Endothelial cell of umbilical vein (primary cell): ENCODE measurements at regions not wholly inside any gene's neighbourhood (a gene's known extent, or its start where the extent isn't known, plus 50 kb on each side); places are given as distances from the start of the nearest gene placed in this dataset.

Experiments
- BruUV-seq: library from RNA; stranded (reverse); fragments of 400-500 nt; replicated peaks from 2 replicates; lab custom pipeline; 2021; lab: Mats Ljungman, UMichigan
- CTCF ChIA-PET: fragments of 300-600, 350-600 bp; sonication (Branson Sonifier 250); formaldehyde crosslinking; loops from one replicate; lab custom pipeline; 2021; ENCODE audit warnings: antibody characterized with exemption, inconsistent platforms; lab: Charles Lee
- POLR2A ChIA-PET: fragments of 300-600, 350-600 bp; sonication (Branson Sonifier 250); formaldehyde crosslinking; loops from one replicate; lab custom pipeline; 2021; ENCODE audit warnings: antibody characterized with exemption, inconsistent platforms; lab: Charles Lee
- DNase-seq: peaks from one replicate; pipeline ENCODE4 v3.0.0-alpha.2; 2011; ENCODE audit warnings: low read depth, low spot score
- FAIRE-seq: peaks from 2 replicates; lab custom pipeline; 2011; peaks lifted over from hg19 to GRCh38; lab: Jason Lieb, UNC
- H2AFZ ChIP-seq: 2 replicates; pipeline ENCODE4 v1.6.0; 2012; ENCODE audit warnings: low read depth, low read length, control low read depth, inconsistent platforms
- H3K27ac ChIP-seq: 2 replicates; pipeline ENCODE4 v1.5.1; 2011; ENCODE audit warnings: low read depth, mild to moderate bottlenecking, control low read depth, low read length, moderate library complexity; ENCODE audit not compliant: insufficient read depth
- H3K27me3 ChIP-seq, 2 experiments: 2 replicates each; pipeline versions ENCODE4 v1.6.0 to v1.6.1; 2011; ENCODE audit warnings: low read length in 2 of 2, mixed read lengths in 1 of 2; ENCODE audit not compliant: control insufficient read depth in 2 of 2, insufficient read depth in 2 of 2
- H3K36me3 ChIP-seq, 2 experiments: 2 replicates in 1 of 2; 3 replicates in 1 of 2; pipeline ENCODE4 v1.5.1; 2011; ENCODE audit warnings: low read length in 2 of 2, mild to moderate bottlenecking in 1 of 2, moderate library complexity in 1 of 2; ENCODE audit not compliant: control insufficient read depth in 2 of 2, insufficient read depth in 2 of 2; ENCODE audit errors: extremely low read depth in 1 of 2
- H3K4me1 ChIP-seq: 3 replicates; pipeline ENCODE4 v1.5.1; 2011; ENCODE audit warnings: mild to moderate bottlenecking, low read length; ENCODE audit not compliant: control insufficient read depth, insufficient read depth; ENCODE audit errors: extremely low read depth
- H3K4me2 ChIP-seq: 2 replicates; pipeline ENCODE4 v1.6.1; 2011; ENCODE audit warnings: low read length, control low read depth, mixed read lengths; ENCODE audit not compliant: insufficient read depth
- H3K4me3 ChIP-seq, 3 experiments: fragments of 200-600 bp in 1 of 3; sonication (generic), shearing (Covaris generic) in 1 of 3; replicated peaks in 1 of 3; 2 replicates each; pipeline ENCODE4 v1.5.1; 2011 to 2016; ENCODE audit warnings: control low read depth in 3 of 3, low read length in 3 of 3, mild to moderate bottlenecking in 2 of 3, inconsistent platforms in 1 of 3, low read depth in 1 of 3, moderate library complexity in 1 of 3; ENCODE audit not compliant: insufficient read depth in 1 of 3
- H3K79me2 ChIP-seq: 2 replicates; pipeline ENCODE4 v1.6.0; 2012; ENCODE audit warnings: low read length, inconsistent platforms; ENCODE audit not compliant: control insufficient read depth, insufficient read depth
- H3K9ac ChIP-seq: replicated peaks from 2 replicates; pipeline ENCODE3; 2011; ENCODE audit warnings: low read length, control low read depth; ENCODE audit not compliant: insufficient read depth; ENCODE audit errors: extremely low read depth
- H3K9me1 ChIP-seq: replicated peaks from 3 replicates; pipeline ENCODE4 v1.6.0; 2011; ENCODE audit warnings: mild to moderate bottlenecking, low read length; ENCODE audit not compliant: control insufficient read depth, insufficient read depth; ENCODE audit errors: extremely low read depth
- H3K9me3 ChIP-seq: replicated peaks from 2 replicates; pipeline ENCODE4 v1.5.1; 2012; ENCODE audit warnings: low read length, inconsistent platforms; ENCODE audit not compliant: control insufficient read depth, insufficient read depth
- H4K20me1 ChIP-seq: replicated peaks from 2 replicates; pipeline ENCODE3; 2011; ENCODE audit warnings: mild to moderate bottlenecking, low read length; ENCODE audit not compliant: control insufficient read depth, insufficient read depth; ENCODE audit errors: extremely low read depth
- CTCF ChIP-seq, 2 donors: IDR thresholded peaks; 1 replicate in 1 of 2; 2 replicates in 1 of 2; pipeline ENCODE4 v1.5.1; 2011; ENCODE audit warnings: low read length in 2 of 2, mild to moderate bottlenecking in 2 of 2, moderate library complexity in 2 of 2, control low read depth in 1 of 2, inconsistent platforms in 1 of 2, low read depth in 1 of 2; ENCODE audit not compliant: insufficient read depth in 1 of 2; ENCODE audit errors: extremely low read depth in 1 of 2
- EZH2 ChIP-seq: IDR thresholded peaks from 2 replicates; pipeline ENCODE4 v1.6.1; 2012; ENCODE audit warnings: borderline replicate concordance, low read depth, mild to moderate bottlenecking, moderate library complexity, low read length, inconsistent platforms; ENCODE audit not compliant: severe bottlenecking
- FOS ChIP-seq: IDR thresholded peaks from 2 replicates; pipeline ENCODE4 v1.6.1; 2011; ENCODE audit warnings: mild to moderate bottlenecking, low read length, moderate library complexity, borderline replicate concordance; ENCODE audit not compliant: insufficient read depth
- GATA2 ChIP-seq: IDR thresholded peaks from 2 replicates; pipeline ENCODE4 v1.7.0; 2011; ENCODE audit warnings: low read depth, mild to moderate bottlenecking, moderate library complexity, mixed read lengths, low read length; ENCODE audit not compliant: insufficient read length, insufficient read depth
- JUN ChIP-seq: IDR thresholded peaks from 2 replicates; pipeline ENCODE4 v1.6.1; 2011; ENCODE audit warnings: borderline replicate concordance, low read depth; ENCODE audit not compliant: insufficient read length, insufficient read depth
- MAX ChIP-seq: IDR thresholded peaks from 2 replicates; pipeline ENCODE4 v1.6.1; 2011; ENCODE audit not compliant: insufficient read depth, insufficient read length
- MYC ChIP-seq: IDR thresholded peaks from one replicate; pipeline ENCODE4 v1.6.1; 2011; ENCODE audit warnings: mild to moderate bottlenecking, low read depth, low read length
- POLR2A ChIP-seq: IDR thresholded peaks from 2 replicates; pipeline ENCODE4 v1.6.1; 2012; ENCODE audit warnings: low read depth, mild to moderate bottlenecking, control low read depth, low read length
- POLR2AphosphoS5 ChIP-seq: IDR thresholded peaks from 2 replicates; pipeline ENCODE4 v1.6.1; 2012; ENCODE audit warnings: low read depth, mild to moderate bottlenecking, control low read depth, low read length, moderate library complexity; ENCODE audit not compliant: insufficient read depth
- dilution Hi-C: fragments of 300-500 bp; cut with MboI; formaldehyde crosslinking; loops from one replicate; pipeline ENCODE4 v1.15.0; 2019; ENCODE audit warnings: low sequenced_read_pairs; ENCODE audit not compliant: extremely low pct_ligation_motif_present
- intact Hi-C: fragments of 100-400 bp; cut with micrococcal nuclease; formaldehyde crosslinking; loops from one replicate; pipeline ENCODE4 v1.10.0; 2022

- no peaks in the 10 kb centered on the region for H4K20me1 ChIP-seq
- H3K4me2 ChIP-seq, result no peak overlapping the region
- BruUV-seq, result no TSS peak
- H2AFZ ChIP-seq, result no peak overlapping the region
- H3K27me3 ChIP-seq, result no peaks in the 10 kb centered on the region
- no peak overlapping the region for H3K4me3 ChIP-seq
- no peak for DNase-seq
- FAIRE-seq, result no peak
- no peak overlapping the region for H3K27ac ChIP-seq
- no peaks in the 10 kb centered on the region for H3K4me1 ChIP-seq
- H3K9me1 ChIP-seq, result no peaks in the 10 kb centered on the region
- H3K79me2 ChIP-seq, result no peaks in the 10 kb centered on the region
- no peak overlapping the region for H3K9ac ChIP-seq
- ChIA-PET POLR2A (no interaction called here), CTCF (no interaction called here)
- H3K9me3 ChIP-seq, result peaks cover 2% of the 10 kb centered on the region
- dilution Hi-C loops (no loop called here), intact Hi-C loops (no loop called here)
- TF ChIP-seq CTCF (IDR thresholded peaks at IDR 0.05; ENCODE audit: extremely low read depth in 1 of 2, insufficient read depth in 1 of 2, low read depth in 1 of 2, low read length in 2 of 2) (no peak), MYC (no peak), GATA2 (no peak), POLR2A (no peak), EZH2 (no peak), JUN (no peak), POLR2AphosphoS5 (no peak), FOS (no peak), MAX (no peak)
- H3K36me3 ChIP-seq, result no peaks in the 10 kb centered on the region
Measured at GRCh38 chr4:178595500-178596138, 1153.4 kb upstream of the AGA start.
